ENCODE measurements at regions not wholly inside any gene's neighbourhood (a gene's known extent, or its start where the extent isn't known, plus 50 kb on each side); places are given as distances from the start of the nearest gene placed in this dataset.

- DNase-seq: no peak
These were observed 480.0 kb downstream of the TAF11L14 start for GRCh38 chr5:18114151-18114757.

GRCh38 chr5:18117968-18118367, 483.7 kb downstream of the TAF11L14 start:
- no peak for DNase-seq

- no peak for DNase-seq
These were observed 485.0 kb downstream of the TAF11L14 start for GRCh38 chr5:18119156-18119785.

GRCh38 chr5:18141222-18141621, 507.0 kb downstream of the TAF11L14 start:
- no peak for DNase-seq

- no peak for DNase-seq
These were observed 508.6 kb downstream of the TAF11L14 start for GRCh38 chr5:18142831-18143230.

- peak; percentile 29 for DNase-seq
These were observed 518.4 kb downstream of the TAF11L14 start for GRCh38 chr5:18152671-18153070.

- no peak for DNase-seq
These were observed 523.9 kb downstream of the TAF11L14 start for GRCh38 chr5:18158166-18158565.

- DNase-seq: no peak
These were observed 525.1 kb downstream of the TAF11L14 start for GRCh38 chr5:18159331-18159730.

- no peak for DNase-seq
These were observed 537.4 kb downstream of the TAF11L14 start for GRCh38 chr5:18171684-18172083.

- DNase-seq: no peak
These were observed 545.3 kb downstream of the TAF11L14 start for GRCh38 chr5:18179579-18179978.

- DNase-seq: no peak
These were observed 547.3 kb downstream of the TAF11L14 start for GRCh38 chr5:18181575-18181974.

- no peak for DNase-seq
These were observed 561.6 kb downstream of the TAF11L14 start for GRCh38 chr5:18195910-18196309.

- DNase-seq: no peak
These were observed 563.5 kb downstream of the TAF11L14 start for GRCh38 chr5:18197734-18198133.

GRCh38 chr5:18202164-18202563, 567.9 kb downstream of the TAF11L14 start:
- no peak for DNase-seq

- no peak for DNase-seq
These were observed 569.0 kb downstream of the TAF11L14 start for GRCh38 chr5:18203296-18203695.

GRCh38 chr5:18213666-18214065, 579.4 kb downstream of the TAF11L14 start:
- DNase-seq: no peak

- no peak for DNase-seq
These were observed 581.8 kb downstream of the TAF11L14 start for GRCh38 chr5:18216016-18216415.

GRCh38 chr5:18216729-18217128, 582.5 kb downstream of the TAF11L14 start:
- DNase-seq: no peak

GRCh38 chr5:18219241-18219640, 585.0 kb downstream of the TAF11L14 start:
- no peak for DNase-seq

GRCh38 chr5:18220631-18221030, 586.4 kb downstream of the TAF11L14 start:
- DNase-seq: no peak

GRCh38 chr5:18236386-18236785, 602.1 kb downstream of the TAF11L14 start:
- DNase-seq: no peak

- DNase-seq: no peak
These were observed 604.1 kb downstream of the TAF11L14 start for GRCh38 chr5:18238321-18238720.

GRCh38 chr5:18240971-18241370, 606.7 kb downstream of the TAF11L14 start:
- no peak for DNase-seq

GRCh38 chr5:18243846-18244245, 609.6 kb downstream of the TAF11L14 start:
- DNase-seq: no peak
